Neural crest cell (in vitro differentiated cells): ENCODE measurements at regions not wholly inside any gene's neighbourhood (a gene's known extent, or its start where the extent isn't known, plus 50 kb on each side); places are given as distances from the start of the nearest gene placed in this dataset.

Experiments
- DNase-seq: peaks from one replicate; pipeline ENCODE4 v3.0.0; 2021; ENCODE audit warnings: low read depth, mixed read lengths, low spot score
- H3K27ac Mint-ChIP-seq: one replicate; pipeline ENCODE4 v1.8.0; 2021; ENCODE audit warnings: mild to moderate bottlenecking, mixed read lengths; ENCODE audit not compliant: unreplicated experiment
- H3K27me3 Mint-ChIP-seq: 2 replicates; pipeline ENCODE4 v1.8.0; 2021; ENCODE audit warnings: low read depth, mild to moderate bottlenecking, mixed read lengths
- H3K36me3 Mint-ChIP-seq: 2 replicates; pipeline ENCODE4 v1.8.0; 2021; ENCODE audit warnings: low read depth, mild to moderate bottlenecking, mixed read lengths
- H3K4me1 Mint-ChIP-seq: 2 replicates; pipeline ENCODE4 v1.8.0; 2021; ENCODE audit warnings: mixed read lengths
- H3K4me3 Mint-ChIP-seq: one replicate; pipeline ENCODE4 v1.8.0; 2021; ENCODE audit warnings: mild to moderate bottlenecking, mixed read lengths
- H3K9me3 Mint-ChIP-seq: 2 replicates; pipeline ENCODE4 v1.8.0; 2021; ENCODE audit warnings: mixed read lengths
- TF ChIP-seq, protein P1 (sequence below): fragments of 200-600 bp; sonication (generic); conservative IDR thresholded peaks from 2 replicates; pipeline ENCODE4 v1.5.0; 2021; ENCODE audit warnings: antibody characterized with exemption, mild to moderate bottlenecking

GRCh38 chr4:189162073-189162789 lies 778.4 kb upstream of the FRG1 start:
- DNase-seq: no peak
- H3K4me1 Mint-ChIP-seq: peaks cover 10% of the 10 kb centered on the region
- no peak overlapping the region for H3K4me3 Mint-ChIP-seq
- TF ChIP-seq, protein P1, sequence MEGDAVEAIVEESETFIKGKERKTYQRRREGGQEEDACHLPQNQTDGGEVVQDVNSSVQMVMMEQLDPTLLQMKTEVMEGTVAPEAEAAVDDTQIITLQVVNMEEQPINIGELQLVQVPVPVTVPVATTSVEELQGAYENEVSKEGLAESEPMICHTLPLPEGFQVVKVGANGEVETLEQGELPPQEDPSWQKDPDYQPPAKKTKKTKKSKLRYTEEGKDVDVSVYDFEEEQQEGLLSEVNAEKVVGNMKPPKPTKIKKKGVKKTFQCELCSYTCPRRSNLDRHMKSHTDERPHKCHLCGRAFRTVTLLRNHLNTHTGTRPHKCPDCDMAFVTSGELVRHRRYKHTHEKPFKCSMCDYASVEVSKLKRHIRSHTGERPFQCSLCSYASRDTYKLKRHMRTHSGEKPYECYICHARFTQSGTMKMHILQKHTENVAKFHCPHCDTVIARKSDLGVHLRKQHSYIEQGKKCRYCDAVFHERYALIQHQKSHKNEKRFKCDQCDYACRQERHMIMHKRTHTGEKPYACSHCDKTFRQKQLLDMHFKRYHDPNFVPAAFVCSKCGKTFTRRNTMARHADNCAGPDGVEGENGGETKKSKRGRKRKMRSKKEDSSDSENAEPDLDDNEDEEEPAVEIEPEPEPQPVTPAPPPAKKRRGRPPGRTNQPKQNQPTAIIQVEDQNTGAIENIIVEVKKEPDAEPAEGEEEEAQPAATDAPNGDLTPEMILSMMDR: no peak
- H3K27me3 Mint-ChIP-seq: no peaks in the 10 kb centered on the region
- no peaks in the 10 kb centered on the region for H3K9me3 Mint-ChIP-seq
- H3K36me3 Mint-ChIP-seq: no peaks in the 10 kb centered on the region
- H3K27ac Mint-ChIP-seq: no peak overlapping the region

DNA sequence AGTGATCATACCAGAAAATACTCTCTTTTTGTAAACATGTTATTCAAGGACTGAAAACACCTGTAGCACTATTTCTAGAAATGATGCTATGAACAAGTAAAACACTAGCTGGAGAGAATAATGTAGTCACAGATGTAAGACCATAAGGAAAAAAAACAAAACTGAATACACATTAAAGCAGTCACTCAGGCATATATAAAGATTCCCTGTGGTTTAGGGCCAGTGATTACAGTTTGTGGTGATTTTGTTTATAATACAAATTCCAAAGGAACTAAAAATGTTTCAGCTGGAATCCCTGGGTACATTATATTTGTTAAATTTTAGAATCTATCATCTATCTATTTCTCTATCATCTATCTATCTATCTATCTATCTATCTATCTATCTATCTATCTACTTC lies 777.8 kb upstream of the FRG1 start:
- Mint-ChIP-seq H3K36me3 (no peaks in the 10 kb centered on the region), H3K9me3 (no peaks in the 10 kb centered on the region), H3K4me3 (no peak overlapping the region), H3K27ac (no peak overlapping the region), H3K4me1 (peaks cover 10% of the 10 kb centered on the region), H3K27me3 (no peaks in the 10 kb centered on the region)
- TF ChIP-seq, protein P1: no peak
- DNase-seq: no peak

DNA sequence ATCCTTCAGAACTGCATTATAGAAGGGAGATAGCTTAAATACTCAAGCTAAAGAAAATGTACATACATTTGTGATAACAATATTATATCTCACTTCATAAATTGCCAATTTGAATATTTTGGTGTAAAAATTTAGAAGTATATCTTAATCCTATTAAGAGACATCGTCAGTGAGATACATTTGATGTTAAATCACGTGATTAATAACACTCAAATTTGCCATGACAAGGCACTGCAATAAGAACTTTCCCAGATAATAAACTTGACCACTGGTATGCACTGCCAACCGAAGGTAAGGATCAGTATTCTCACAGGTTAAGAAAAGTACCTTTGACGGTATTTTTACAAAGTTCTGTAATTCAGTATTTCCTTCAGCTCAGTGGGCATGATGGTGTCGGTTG lies 764.7 kb upstream of the FRG1 start:
- Mint-ChIP-seq H3K27me3 (no peaks in the 10 kb centered on the region), H3K27ac (no peak overlapping the region), H3K36me3 (no peaks in the 10 kb centered on the region), H3K4me1 (no peaks in the 10 kb centered on the region), H3K9me3 (no peaks in the 10 kb centered on the region), H3K4me3 (no peak overlapping the region)
- TF ChIP-seq, protein P1: no peak
- no peak for DNase-seq

GRCh38 chr4:189177130-189177529 lies 763.5 kb upstream of the FRG1 start:
- DNase-seq: no peak
- Mint-ChIP-seq H3K27ac (no peak overlapping the region), H3K27me3 (no peaks in the 10 kb centered on the region), H3K4me3 (no peak overlapping the region), H3K36me3 (no peaks in the 10 kb centered on the region), H3K9me3 (no peaks in the 10 kb centered on the region), H3K4me1 (no peaks in the 10 kb centered on the region)
- TF ChIP-seq, protein P1: no peak

GRCh38 chr4:189178125-189178746 lies 762.4 kb upstream of the FRG1 start:
- Mint-ChIP-seq H3K27me3 (no peaks in the 10 kb centered on the region), H3K27ac (no peak overlapping the region), H3K4me1 (no peaks in the 10 kb centered on the region)

More at GRCh38 chr4:189178125-189178746, 762.4 kb upstream of the FRG1 start:
- TF ChIP-seq, protein P1: no peak
- Mint-ChIP-seq H3K4me3 (no peak overlapping the region), H3K9me3 (no peaks in the 10 kb centered on the region), H3K36me3 (no peaks in the 10 kb centered on the region)
- DNase-seq: no peak
